Occipital lobe (tissue), 1 donor: ENCODE measurements at regions not wholly inside any gene's neighbourhood (a gene's known extent, or its start where the extent isn't known, plus 50 kb on each side); places are given as distances from the start of the nearest gene placed in this dataset.

Experiments
- DNase-seq: peaks from one replicate; lab custom pipeline; 2025; lab: John Stamatoyannopoulos, UW

GRCh38 chrX:5536261-5536660, 692.4 kb downstream of the NLGN4X start:
- no peak for DNase-seq

DNA sequence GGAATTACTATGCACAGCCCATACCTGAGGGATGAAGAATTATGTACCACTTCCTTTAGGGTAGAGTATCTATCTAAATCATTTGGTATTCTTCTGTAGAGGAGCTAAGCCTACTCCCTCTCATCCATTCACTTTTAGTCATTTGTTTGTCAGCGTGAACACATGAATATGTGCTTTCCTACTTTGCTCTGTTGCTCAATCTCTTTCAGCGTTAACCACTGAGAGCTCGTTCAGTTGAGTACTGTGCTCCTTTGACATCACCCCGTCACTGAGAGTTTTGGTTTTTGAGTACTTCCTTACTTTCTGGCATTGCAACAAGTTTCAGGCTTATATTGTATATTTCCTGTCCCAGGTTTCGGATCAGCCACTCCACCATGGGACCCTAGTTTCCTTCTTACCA, 700.6 kb downstream of the NLGN4X start:
- DNase-seq = no peak

DNA sequence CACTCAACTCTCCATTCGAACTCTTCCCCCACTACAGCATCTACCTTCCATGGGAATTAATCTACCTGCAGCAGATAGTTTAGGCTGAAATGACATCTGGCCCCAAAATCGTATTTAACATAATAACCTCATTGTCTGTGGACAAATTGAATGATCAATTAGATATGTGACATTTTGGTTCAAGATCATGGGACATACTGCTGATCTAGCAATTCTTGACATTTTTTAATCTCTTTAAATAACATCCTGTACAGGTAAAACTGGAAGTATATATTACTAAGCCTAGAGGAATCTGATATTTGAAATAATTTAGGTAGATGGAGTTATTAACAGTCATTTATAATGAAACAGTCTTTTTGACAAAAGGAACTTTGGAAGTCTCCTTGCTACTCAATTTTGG, 702.5 kb downstream of the NLGN4X start:
- no peak for DNase-seq

DNA sequence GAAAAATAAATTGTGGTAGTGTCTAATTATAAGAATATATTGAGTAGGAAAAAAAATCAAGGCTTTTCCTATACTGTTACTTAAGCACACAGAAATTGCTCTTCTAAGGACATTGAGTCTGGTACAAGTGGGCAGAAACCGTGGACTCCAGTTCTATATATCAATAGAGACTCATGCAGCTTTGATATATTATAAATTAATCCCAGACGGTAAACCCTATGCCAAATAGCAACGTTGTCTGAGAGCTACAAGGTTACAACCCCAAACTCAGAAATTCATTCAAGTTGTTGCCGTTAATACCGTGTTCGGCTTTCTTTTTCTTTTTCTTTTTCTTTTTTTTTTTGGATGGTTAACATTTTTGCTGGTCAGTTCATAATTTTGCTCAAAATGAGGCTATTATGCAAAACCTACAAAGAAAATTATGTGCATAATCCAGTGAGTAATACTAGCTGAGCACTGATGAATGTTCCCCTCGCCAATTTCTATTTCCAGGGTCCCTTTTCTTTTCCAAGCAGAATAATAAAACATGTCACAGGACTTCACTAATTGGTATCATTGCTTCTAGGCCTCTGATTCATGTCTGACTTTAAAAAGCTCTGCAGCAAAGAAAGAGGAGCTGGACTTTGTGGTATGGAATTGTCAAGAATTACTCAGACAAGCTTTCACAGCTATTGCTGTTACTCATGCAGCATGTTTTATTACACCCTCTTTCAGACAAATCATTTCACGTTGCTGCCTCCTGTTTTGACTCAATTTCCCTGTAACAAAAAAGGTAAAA, 737.7 kb downstream of the NLGN4X start:
- DNase-seq = no peak

DNA sequence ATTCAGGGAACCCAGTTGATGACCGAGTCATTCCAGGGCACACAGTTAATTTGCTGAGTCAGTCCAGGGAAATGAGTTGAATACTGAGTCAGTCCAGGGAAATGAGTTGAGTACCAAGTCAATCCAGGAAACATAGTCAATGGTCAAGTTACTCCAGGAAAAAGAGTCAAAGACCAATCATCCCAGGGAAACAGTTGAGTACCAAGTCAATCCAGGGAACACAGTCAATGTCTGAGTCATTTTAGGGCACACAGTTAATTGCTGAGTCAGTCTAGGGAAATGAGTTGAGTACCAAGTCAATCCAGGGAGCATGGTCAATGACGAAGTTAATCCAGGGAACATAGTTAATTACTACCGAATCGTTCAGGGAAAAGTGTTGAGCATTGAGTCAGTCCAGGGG, 754.4 kb downstream of the NLGN4X start:
- no peak for DNase-seq

- DNase-seq = no peak
Measured at GRCh38 chrX:5458300-5458842, 770.3 kb downstream of the NLGN4X start.

DNA sequence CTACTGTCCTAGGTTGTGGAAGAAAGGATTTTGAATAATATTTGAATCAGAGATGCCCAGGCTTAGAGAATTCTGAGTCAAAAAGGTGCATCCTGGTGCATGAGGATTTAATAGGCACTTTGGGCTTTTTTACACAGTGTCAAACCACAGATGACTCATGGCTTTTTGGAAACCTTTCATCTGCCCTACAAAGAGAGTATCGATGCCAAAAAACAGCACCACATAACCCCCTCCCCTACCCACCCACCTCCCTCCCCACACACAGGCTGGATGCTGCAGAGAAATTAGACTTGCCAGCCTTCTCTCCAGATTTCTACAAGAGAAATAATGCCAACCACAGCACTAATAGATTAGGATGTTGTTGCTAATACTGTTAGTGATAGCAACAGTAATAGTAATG, 779.3 kb downstream of the NLGN4X start:
- DNase-seq = no peak

DNA sequence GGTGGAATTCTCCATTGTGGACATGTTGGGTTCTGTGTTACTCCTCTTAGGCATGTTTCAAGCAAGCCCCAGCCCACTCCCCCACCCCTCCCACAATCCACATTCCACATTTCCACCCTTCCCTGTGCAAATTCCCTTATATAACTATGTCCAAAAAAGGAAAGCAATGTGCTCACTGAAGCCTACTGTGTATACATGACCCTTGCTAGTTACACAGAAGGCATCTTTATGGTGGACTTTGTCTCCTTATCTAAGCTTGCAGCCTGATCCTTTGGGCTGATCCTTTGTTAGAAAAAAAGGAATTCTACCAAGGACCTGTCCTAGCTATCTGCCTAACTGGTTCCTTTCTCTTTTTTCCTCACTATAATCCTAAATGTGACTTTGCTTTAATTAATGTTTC, 796.8 kb downstream of the NLGN4X start:
- DNase-seq = no peak

GRCh38 chrX:5425119-5425518, 803.5 kb downstream of the NLGN4X start:
- no peak for DNase-seq

GRCh38 chrX:5417381-5417780, 811.3 kb downstream of the NLGN4X start:
- DNase-seq = no peak

- no peak for DNase-seq
Measured at GRCh38 chrX:5415738-5416137, 812.9 kb downstream of the NLGN4X start.

DNA sequence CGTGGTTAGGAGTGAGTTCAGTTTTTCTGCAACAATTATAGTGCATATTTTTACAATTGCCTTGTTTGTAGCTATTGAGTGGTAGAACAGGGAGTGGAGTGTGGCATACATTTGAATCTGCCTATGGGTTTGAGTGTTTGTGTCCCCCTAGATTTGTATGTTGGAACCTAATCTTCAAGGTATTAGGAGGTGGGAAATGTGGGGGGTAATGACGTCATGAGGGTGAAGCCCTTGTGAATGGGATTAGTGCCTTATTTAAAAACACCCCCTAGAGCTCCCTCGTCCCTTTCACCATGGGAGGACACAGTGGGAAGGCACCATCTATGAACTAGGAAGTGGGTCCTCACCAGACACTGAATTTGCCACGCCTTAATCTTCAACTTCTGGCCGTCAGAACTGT, 819.6 kb downstream of the NLGN4X start:
- DNase-seq = no peak

- no peak for DNase-seq
Measured at GRCh38 chrX:5402461-5402860, 826.2 kb downstream of the NLGN4X start.

GRCh38 chrX:5399403-5399802, 829.3 kb downstream of the NLGN4X start:
- no peak for DNase-seq

DNA sequence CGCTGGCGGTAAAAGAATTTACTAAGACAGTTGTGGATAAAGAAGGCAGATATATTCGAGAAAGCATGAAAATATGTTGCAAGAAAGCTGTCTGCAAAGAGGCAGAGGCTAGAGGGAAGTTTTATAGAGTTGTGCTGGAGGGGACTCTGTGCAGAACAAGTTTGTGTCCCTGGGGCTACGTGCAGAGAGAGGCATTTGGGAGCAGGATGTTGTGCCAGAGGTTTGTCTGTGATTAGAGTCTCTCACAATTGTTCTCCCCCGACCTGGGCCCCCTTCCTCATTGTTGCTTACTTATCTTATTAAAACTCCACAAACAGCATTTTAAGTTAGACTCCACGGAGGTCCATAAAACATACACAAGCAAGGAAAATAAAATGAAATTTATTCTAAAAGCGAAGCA, 831.3 kb downstream of the NLGN4X start:
- no peak for DNase-seq

DNA sequence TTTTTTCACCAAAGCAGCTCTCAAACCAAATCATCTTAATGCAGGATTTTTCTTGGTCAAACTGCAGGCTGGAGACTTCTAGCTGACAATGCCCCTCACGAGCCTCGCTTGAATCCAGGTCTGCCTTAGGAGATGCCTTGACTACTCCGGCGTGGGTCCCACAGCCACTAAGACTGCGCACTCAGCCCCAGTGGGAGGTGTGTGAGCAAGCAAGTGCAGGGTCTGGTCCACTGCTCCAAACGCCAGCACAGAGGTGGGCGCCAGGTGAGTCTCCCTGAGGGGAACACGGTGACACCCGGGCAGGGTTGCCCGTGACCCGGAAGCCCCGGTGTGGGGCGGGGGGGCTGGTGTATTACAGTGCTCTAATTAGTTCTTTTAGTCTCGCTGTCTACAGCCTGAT, 838.3 kb downstream of the NLGN4X start:
- no peak for DNase-seq

GRCh38 chrX:5388087-5388486, 840.6 kb downstream of the NLGN4X start:
- no peak for DNase-seq

DNA sequence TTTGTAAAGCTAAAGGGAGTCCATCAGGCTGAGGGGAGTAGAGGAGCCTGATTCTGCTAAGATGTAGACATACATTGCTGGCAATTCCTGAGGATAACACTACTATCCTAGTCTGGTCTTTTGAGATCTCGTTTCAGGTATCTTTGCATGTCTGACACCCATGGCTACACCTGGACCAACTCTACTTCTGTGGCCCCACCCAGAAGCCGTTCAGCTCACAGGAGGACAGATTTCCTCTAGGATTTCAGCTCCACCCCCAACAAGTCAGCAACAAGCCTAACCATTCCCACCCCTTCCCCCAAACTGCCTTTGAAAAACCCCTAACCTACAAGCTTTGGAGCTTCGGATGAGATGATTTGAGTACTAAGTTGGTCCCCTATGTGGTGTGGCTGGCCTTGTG, 848.2 kb downstream of the NLGN4X start:
- DNase-seq = no peak

DNA sequence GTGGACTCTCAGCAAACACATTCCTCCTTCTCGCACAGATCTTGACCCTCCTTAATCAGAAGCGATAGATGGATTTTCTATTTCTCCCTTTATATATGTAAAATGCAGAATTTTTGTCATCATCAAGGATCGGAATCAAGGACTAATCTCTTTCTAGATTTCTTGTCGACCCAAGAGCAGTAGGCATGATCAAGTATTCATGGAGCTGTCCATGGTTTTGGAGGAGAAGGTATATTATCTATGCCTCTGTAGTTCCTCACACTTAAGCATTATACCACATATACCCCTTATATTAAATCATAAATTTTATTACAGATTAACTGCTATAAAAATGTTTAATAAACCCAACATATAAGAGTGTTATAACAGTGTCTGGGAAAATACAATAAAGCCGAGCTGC, 886.8 kb downstream of the NLGN4X start:
- DNase-seq = no peak

DNA sequence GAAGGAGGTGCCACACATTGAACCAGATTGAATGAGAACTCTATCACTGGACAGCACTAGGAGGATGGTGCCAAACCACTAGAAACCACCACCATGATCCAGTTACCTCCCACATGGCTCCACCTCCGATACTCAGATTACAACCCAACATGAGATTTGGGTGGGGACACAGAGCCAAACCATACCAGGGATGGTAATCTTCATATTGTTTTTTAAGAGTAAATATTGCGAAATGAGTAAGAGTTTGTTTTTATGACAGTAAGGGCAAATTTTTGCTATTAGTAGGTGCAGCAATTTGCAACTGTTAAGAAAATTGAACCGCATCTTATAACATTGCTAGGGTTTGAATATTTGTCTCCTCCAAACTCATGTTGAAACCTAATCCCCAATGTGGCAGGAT, 891.5 kb downstream of the NLGN4X start:
- no peak for DNase-seq

DNA sequence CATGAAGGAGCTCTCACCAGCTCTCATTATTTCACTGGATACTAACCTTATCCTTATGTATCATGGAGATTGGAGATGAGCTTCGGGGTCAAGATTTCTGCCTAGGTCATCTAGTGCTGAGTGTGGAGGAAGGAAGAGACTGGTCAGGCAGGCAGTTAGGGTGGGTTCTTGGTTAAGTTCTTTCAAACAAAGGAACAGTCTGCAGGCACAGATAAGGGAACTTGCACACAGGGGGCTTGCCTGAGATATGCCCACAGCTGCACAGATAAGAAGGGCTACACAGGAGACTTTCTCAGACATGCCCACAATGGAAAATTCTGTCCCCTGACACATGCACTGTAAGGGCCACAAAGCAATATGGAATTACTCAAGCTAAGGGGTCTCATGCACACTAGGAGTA, 904.1 kb downstream of the NLGN4X start:
- no peak for DNase-seq

DNA sequence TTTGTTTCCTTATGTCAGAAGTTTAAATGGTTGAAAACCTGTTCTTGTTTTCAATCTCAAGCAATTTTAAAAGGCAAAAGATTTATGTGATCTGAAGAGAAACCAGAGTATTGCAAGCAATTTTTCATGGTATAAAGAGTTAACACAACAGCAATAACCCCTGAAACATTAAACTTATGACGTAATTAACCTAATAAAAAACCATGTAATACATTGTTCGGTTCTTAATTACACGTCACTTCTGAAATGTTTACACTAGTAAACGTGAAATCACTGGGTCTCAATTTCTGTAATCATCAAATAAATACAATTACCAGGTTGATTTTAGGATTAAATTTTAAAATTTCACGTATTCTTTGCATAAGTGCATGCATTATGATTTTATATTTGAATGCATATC, 914.5 kb downstream of the NLGN4X start:
- DNase-seq = no peak

DNA sequence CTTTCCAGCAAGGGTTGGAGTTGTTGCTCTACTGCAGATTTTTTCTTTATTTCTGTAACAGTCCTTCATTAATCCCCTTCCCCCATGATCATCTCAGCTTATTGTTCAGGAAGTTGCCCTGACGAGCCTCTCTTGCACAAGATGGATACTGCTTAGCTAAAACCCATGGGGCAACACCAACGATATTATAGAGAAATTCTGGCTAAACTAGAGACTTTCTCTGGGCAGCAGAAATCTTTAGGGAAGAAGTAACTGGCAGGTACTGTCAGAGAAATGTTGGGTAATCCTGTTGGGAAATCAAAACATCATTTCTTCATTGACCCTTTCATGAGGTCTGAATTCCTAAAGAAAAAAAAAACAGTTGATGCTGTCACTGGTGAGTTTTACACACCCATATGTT, 921.3 kb downstream of the NLGN4X start:
- DNase-seq = no peak

- DNase-seq = no peak
Measured at GRCh38 chrX:5306654-5307121, 922.0 kb downstream of the NLGN4X start.
